ENCODE measurements at regions not wholly inside any gene's neighbourhood (a gene's known extent, or its start where the extent isn't known, plus 50 kb on each side); places are given as distances from the start of the nearest gene placed in this dataset.
"Not testable (repeated sequence)": the region's sequence is repeated elsewhere in the genome, so short reads cannot be mapped to it uniquely, and the experiment has no call there.

DNA sequence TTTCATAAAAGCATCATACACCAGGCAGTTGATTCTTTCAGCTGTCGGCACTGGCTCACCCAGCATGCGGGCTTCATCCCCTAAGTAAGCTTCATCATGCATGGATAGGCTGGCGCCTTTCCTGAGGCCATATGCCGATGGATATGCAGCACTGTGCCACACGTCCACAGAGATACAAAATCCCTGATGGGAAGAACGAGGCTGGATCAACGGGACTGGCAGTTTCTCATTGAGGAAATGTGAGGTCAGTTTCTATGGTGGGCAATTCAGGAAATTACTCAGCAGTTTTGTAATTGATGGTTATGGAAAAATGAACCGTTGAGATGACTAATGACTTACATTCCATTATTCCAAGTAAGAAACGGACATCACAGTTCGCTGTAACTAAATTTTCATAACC is 453.8 kb downstream of the TMEM121 start:
- TF ChIP-seq CTCF (conservative IDR thresholded peaks at IDR 0.05; ENCODE audit: low read depth, low read length): no peak
- DNase-seq (ENCODE audit: low read depth): no peak
- no peak overlapping the region for H3K4me3 ChIP-seq (ENCODE audit: low read depth, low read length)

DNA sequence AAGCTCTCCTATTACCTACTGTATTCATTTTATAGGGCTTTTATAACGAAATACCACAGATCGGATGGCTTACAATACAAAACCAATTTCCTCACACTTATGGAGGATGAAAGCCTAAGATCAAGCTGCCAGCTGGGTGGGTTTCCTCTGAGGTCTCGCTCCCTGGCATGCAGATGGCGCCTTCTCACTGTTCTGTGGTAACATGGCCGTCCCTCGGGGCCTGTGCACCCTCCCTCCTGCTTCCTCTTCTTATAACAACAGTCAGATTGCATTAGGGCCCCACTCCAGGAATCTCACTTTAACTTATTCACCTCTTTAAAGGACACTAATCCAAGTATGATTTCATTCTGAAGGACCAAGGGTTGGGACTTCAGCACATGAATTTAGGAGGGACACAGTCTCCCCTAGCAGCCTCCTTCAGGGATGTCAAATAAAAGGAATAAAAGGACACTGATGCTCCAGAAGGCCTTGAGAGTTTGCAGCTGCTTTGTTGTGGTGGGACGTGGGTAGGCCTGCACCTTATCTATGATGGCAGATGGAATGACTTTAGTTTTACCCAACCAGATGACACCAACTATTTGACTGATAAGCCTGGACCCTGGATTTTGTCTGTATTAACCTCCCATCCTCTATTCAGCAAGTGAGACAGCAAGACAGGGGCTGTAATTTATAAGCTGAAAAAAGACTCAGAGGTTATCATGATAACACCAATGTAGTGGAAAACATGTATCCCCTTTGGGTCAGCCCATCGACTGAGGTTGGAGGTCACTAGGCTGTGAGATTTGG is 455.3 kb downstream of the TMEM121 start:
- not testable (repeated sequence) for DNase-seq (ENCODE audit: low read depth); H3K4me3 ChIP-seq (ENCODE audit: low read depth, low read length)

GRCh38 chr14:105982664-105983063 is 456.3 kb downstream of the TMEM121 start:
- TF ChIP-seq CTCF (conservative IDR thresholded peaks at IDR 0.05; ENCODE audit: low read depth, low read length): no peak
- H3K4me3 ChIP-seq (ENCODE audit: low read depth, low read length): no peak overlapping the region
- DNase-seq (ENCODE audit: low read depth): no peak

DNA sequence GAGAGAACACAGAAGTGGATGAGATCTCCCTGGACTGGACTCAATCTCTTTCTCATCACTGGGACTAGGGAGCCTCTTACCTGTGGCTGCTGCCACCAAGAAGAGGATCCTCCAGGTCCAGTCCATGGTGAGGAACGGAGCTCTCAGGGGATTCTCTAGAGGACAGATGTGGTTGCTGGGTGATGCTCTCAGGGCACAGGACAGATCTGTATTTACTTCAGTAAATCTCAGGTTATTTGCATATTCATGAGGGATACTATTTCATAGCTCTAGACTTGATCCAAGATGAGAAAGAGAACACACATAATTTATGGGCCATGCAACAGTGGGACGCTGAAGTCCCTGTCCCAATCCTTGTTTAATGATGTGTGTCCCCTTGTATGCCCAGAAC is 460.5 kb downstream of the TMEM121 start:
- DNase-seq (ENCODE audit: low read depth): no peak
- H3K4me3 ChIP-seq (ENCODE audit: low read depth, low read length): no peak overlapping the region
- TF ChIP-seq CTCF (conservative IDR thresholded peaks at IDR 0.05; ENCODE audit: low read depth, low read length): no peak

DNA sequence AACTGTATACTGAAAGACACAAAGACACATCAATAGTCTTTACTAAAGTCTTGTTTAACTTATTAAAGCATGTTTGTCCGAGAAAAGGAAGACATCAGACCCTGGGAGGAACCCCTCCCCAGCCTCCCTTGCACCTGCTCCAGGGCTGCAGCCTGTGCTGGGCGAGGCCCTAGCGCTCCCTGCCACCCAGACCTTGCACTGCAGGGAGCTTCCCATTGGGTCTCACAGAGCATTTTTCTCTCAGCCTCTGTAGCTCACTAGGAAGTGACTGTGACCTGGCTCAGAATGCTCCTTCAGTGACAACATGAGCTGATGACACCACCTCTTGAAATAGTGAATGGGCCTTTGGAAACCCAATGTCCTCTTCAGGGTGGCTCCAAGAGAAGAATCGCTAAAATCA is 461.2 kb downstream of the TMEM121 start:
- DNase-seq (ENCODE audit: low read depth): no peak
- TF ChIP-seq CTCF (conservative IDR thresholded peaks at IDR 0.05; ENCODE audit: low read depth, low read length): no peak
- H3K4me3 ChIP-seq (ENCODE audit: low read depth, low read length): no peak overlapping the region

DNA sequence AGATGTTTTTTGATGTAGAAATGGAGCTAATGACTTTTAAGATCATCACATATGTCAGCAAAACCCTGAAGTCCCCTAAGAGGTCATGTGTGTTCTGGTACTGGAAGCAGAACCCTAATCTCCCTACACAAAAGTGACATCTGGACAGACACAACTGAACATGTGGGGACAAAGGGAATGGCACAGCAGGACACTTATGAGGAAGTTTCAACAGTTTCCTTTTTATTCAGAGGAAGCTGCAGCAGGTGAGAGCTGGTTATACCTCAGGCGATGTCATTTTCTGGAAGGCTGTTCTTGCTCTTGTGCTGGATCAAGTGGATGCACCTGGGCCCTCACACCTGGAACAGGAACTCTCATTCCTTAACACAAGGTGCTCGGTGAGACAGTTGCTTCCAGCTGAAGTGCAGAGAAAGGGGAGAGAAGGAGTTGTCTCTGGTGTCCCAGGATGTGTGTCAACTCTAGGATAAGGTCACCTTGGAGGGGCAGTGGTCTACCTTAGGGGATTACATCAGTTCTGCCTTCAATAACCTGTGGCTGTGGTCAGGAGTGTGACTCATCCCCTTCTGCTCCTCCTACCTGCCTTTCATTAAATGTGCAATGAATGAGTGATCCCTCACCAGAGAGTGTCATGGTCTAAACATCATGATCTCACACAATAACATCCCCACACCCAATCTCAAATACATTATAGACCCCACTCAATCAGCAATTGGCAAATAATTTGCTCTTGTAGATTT is 463.4 kb downstream of the TMEM121 start:
- H3K4me3 ChIP-seq (ENCODE audit: low read depth, low read length): no peak overlapping the region
- DNase-seq (ENCODE audit: low read depth): no peak
- no peak for TF ChIP-seq CTCF (conservative IDR thresholded peaks at IDR 0.05; ENCODE audit: low read depth, low read length)

- not testable (repeated sequence) for H3K4me3 ChIP-seq (ENCODE audit: low read depth, low read length); DNase-seq (ENCODE audit: low read depth)
Observed at GRCh38 chr14:105991677-105992076, 465.3 kb downstream of the TMEM121 start.

DNA sequence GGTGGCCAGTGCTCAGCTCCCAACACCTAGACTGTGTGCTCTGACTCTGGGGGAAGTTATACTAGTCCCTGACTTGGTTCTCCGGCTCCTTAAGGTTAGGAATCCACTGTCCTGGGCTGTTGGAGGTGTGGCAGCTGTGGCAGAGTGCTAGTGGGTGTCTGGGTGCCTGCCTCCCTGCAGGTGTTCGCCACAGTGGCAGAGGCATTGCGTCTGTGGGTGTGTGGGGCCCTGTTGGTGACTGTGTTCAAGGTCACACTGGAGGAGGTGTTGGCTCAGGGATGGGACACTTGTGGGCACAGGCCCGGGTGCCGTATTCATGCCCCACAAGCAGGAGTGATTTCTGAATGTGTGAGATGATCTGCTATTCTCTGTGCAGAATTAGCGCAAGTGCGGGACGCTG is 467.4 kb downstream of the TMEM121 start:
- no peak for TF ChIP-seq CTCF (conservative IDR thresholded peaks at IDR 0.05; ENCODE audit: low read depth, low read length)
- H3K4me3 ChIP-seq (ENCODE audit: low read depth, low read length): no peak overlapping the region
- DNase-seq (ENCODE audit: low read depth): no peak

DNA sequence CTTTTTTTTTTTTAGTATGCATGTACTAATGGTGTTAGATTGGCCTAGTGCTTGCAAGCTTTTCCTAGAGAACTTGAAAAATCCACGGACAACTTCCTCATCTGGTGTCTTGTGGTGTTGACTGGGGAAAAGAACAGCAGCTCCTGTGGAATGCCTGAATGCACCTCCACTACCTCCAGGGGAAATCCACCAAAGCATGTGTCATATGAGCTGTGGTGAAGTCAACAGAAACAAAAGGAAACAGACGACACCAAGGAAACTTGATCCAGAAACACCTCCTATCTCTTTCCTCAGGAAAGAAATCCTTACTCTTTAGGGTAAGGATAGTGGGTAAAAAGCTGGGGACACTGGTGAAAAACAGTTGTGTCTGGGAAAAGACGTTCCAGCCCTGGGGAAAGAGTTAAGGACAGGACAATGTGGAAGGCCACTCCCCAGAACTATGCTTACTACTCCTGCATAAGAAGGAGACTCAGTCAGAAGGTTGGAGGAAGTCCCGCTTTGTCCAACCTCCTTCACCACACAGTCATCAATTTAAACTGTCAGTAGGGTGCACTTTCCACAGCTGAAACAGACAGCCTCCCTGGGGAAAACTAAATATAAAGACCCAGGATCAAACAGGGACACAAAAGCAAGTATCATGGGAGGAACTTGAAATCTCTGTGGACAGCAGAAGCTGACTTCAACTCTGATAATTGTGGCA is 468.8 kb downstream of the TMEM121 start:
- not testable (repeated sequence) for DNase-seq (ENCODE audit: low read depth); H3K4me3 ChIP-seq (ENCODE audit: low read depth, low read length)

GRCh38 chr14:105998597-105998996 is 472.2 kb downstream of the TMEM121 start:
- not testable (repeated sequence) for DNase-seq (ENCODE audit: low read depth)

More at GRCh38 chr14:105998597-105998996, 472.2 kb downstream of the TMEM121 start:
- H3K4me3 ChIP-seq (ENCODE audit: low read depth, low read length): not testable (repeated sequence)
